Stimulated activated naive CD8-positive, alpha-beta T cell treated with anti-CD3 and anti-CD28 coated beads, Interleukin-15, amount 100 ng/mL, for 72 hours (primary cell): ENCODE measurements at regions not wholly inside any gene's neighbourhood (a gene's known extent, or its start where the extent isn't known, plus 50 kb on each side); places are given as distances from the start of the nearest gene placed in this dataset.

ENCODE experiments used
- ATAC-seq: fragments of 150-1000 bp; cut with Tn5 transposase; 2 replicates; pipeline ENCODE4 v1.10.0; 2021; ENCODE audit warnings: mild to moderate bottlenecking, moderate library complexity
- DNase-seq, 2 donors: peaks; one replicate each; pipeline ENCODE4 v3.0.0; 2021 to 2022
- H3K27ac Mint-ChIP-seq, 2 donors: one replicate each; pipeline ENCODE4 v1.8.0; 2022; ENCODE audit warnings: mild to moderate bottlenecking in 2 of 2, mixed read lengths in 2 of 2, moderate library complexity in 2 of 2
- H3K27me3 Mint-ChIP-seq: one replicate; pipeline ENCODE4 v1.8.0; 2022; ENCODE audit warnings: mixed read lengths
- H3K4me1 Mint-ChIP-seq: one replicate; pipeline ENCODE4 v1.8.0; 2022; ENCODE audit warnings: mild to moderate bottlenecking, mixed read lengths
- H3K4me3 Mint-ChIP-seq, 2 donors: one replicate each; pipeline ENCODE4 v1.8.0; 2022; ENCODE audit warnings: mild to moderate bottlenecking in 2 of 2, mixed read lengths in 2 of 2, moderate library complexity in 1 of 2
- H3K9me3 Mint-ChIP-seq, 2 donors: one replicate each; pipeline ENCODE4 v1.8.0; 2022; ENCODE audit warnings: mixed read lengths in 2 of 2

DNA sequence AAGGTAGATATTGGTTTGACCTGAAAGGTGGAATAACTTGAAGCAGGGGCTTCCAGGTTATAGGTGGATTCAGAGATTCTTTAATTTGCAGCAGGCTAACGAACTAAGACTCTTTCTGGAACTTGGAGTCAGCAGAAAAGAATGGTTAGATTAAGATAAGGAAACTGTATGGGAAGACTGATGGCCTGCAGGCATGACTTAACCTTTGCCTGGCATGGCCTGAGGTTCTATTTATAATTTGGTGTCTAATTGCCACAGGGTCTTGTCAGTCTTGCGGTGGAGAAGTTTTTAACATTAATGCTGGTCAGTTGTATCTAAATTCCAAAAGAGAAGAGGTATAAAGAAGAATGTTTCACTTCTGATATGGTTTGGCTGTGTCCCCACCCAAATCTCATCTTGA lies 110.3 kb upstream of the VCX3A start:
- H3K4me1 Mint-ChIP-seq, result no peaks in the 10 kb centered on the region
- H3K4me3 Mint-ChIP-seq, result no peak overlapping the region
- H3K27me3 Mint-ChIP-seq, result no peaks in the 10 kb centered on the region
- no peak for ATAC-seq
- H3K27ac Mint-ChIP-seq, result no peak overlapping the region
- no peak for DNase-seq
- no peaks in the 10 kb centered on the region for H3K9me3 Mint-ChIP-seq

GRCh38 chrX:6644411-6644810 lies 109.5 kb upstream of the VCX3A start:
- Mint-ChIP-seq H3K9me3 (no peaks in the 10 kb centered on the region), H3K4me1 (no peaks in the 10 kb centered on the region)

DNA sequence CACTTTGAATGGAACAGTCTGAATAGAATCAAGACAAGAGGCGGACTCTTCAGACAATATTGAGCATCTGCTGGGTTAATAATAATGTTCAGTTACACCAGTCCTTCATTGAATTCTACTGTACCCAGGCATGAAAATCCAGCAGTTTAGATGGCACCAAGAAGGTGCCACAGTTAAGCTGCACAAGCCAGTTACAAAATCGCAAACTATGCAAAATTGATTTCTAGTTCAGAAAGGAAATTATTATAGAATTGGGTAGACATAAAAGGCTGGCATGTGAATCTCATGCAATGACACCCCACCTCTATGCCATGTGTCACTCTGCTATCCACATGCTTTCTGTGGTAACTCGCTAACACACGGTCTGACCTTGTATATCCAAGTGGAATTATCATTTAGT lies 105.8 kb upstream of the VCX3A start:
- Mint-ChIP-seq H3K4me1 (no peaks in the 10 kb centered on the region), H3K9me3 (no peaks in the 10 kb centered on the region), H3K4me3 (no peak overlapping the region), H3K27ac (no peak overlapping the region), H3K27me3 (no peaks in the 10 kb centered on the region)
- DNase-seq (no peak), ATAC-seq (no peak)

More at GRCh38 chrX:6644411-6644810, 109.5 kb upstream of the VCX3A start:
- ATAC-seq (no peak), DNase-seq (no peak)
- no peak overlapping the region for H3K27ac Mint-ChIP-seq
- no peaks in the 10 kb centered on the region for H3K27me3 Mint-ChIP-seq
- H3K4me3 Mint-ChIP-seq, result no peak overlapping the region

DNA sequence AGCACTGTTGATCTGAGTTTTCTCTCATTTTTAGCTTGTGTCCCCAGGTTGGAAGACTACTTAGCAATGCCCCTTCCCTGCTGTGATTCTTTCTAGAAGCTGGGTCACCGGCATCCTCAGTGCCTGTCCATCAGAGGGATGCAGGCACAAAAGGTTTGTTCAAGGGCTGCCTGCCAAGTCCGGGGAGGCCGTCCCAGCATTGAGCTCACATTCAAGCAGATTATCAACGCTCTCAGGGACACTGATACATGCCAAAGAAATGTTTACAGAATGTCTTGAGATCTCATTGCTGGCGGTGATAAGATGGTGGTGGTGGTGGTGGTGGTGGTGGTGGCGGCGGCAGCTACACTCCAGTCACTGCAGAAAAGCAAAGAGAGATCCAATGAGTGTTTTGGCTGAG lies 79.6 kb upstream of the VCX3A start:
- no peaks in the 10 kb centered on the region for H3K27me3 Mint-ChIP-seq
- DNase-seq (no peak), ATAC-seq (no peak)
- H3K27ac Mint-ChIP-seq, result no peak overlapping the region
- H3K4me1 Mint-ChIP-seq, result no peaks in the 10 kb centered on the region
- peaks cover 5 to 10% of the 10 kb centered on the region in 2 donors for H3K9me3 Mint-ChIP-seq
- H3K4me3 Mint-ChIP-seq, result no peak overlapping the region

GRCh38 chrX:6599230-6599860 lies 64.4 kb upstream of the VCX3A start:
- H3K9me3 Mint-ChIP-seq, result no peaks in the 10 kb centered on the region
- H3K4me1 Mint-ChIP-seq, result no peaks in the 10 kb centered on the region
- no peak overlapping the region for H3K27ac Mint-ChIP-seq
- H3K27me3 Mint-ChIP-seq, result no peaks in the 10 kb centered on the region
- ATAC-seq, result no peak
- no peak overlapping the region for H3K4me3 Mint-ChIP-seq
- no peak for DNase-seq
